ENCODE measurements at regions not wholly inside any gene's neighbourhood (a gene's known extent, or its start where the extent isn't known, plus 50 kb on each side); places are given as distances from the start of the nearest gene placed in this dataset.
"Not testable (repeated sequence)": the region's sequence is repeated elsewhere in the genome, so short reads cannot be mapped to it uniquely, and the experiment has no call there.

- DNase-seq = no peak
Measured at GRCh38 chr4:141463678-141464077, 172.7 kb upstream of the IL15 start.

- DNase-seq = no peak
Measured at GRCh38 chr4:141464366-141464765, 172.0 kb upstream of the IL15 start.

- DNase-seq = no peak
Measured at GRCh38 chr4:141465171-141465570, 171.2 kb upstream of the IL15 start.

- DNase-seq = no peak
Measured at GRCh38 chr4:141467225-141467624, 169.2 kb upstream of the IL15 start.

- DNase-seq = no peak
Measured at GRCh38 chr4:141469392-141469791, 167.0 kb upstream of the IL15 start.

GRCh38 chr4:141473026-141473540 lies 163.3 kb upstream of the IL15 start:
- no peak for DNase-seq

GRCh38 chr4:141473952-141474351 lies 162.4 kb upstream of the IL15 start:
- no peak for DNase-seq

GRCh38 chr4:141480950-141481349 lies 155.4 kb upstream of the IL15 start:
- DNase-seq = no peak

- not testable (repeated sequence) for DNase-seq
Measured at GRCh38 chr4:141484298-141484697, 152.1 kb upstream of the IL15 start.

- DNase-seq = no peak
Measured at GRCh38 chr4:141486375-141486997, 149.9 kb upstream of the IL15 start.

- DNase-seq = no peak
Measured at GRCh38 chr4:141497627-141498026, 138.8 kb upstream of the IL15 start.

GRCh38 chr4:141499261-141499853 lies 137.0 kb upstream of the IL15 start:
- DNase-seq = no peak

GRCh38 chr4:141501395-141501794 lies 135.0 kb upstream of the IL15 start:
- DNase-seq = no peak

- DNase-seq = no peak
Measured at GRCh38 chr4:141501931-141502330, 134.5 kb upstream of the IL15 start.

- DNase-seq = no peak
Measured at GRCh38 chr4:141502755-141503154, 133.6 kb upstream of the IL15 start.

- no peak for DNase-seq
Measured at GRCh38 chr4:141503260-141503659, 133.1 kb upstream of the IL15 start.

GRCh38 chr4:141511055-141511454 lies 125.3 kb upstream of the IL15 start:
- DNase-seq = no peak

GRCh38 chr4:141513866-141514265 lies 122.5 kb upstream of the IL15 start:
- DNase-seq = no peak

GRCh38 chr4:141518222-141518621 lies 118.2 kb upstream of the IL15 start:
- DNase-seq = no peak

- DNase-seq = no peak
Measured at GRCh38 chr4:141524116-141524515, 112.3 kb upstream of the IL15 start.

- no peak for DNase-seq
Measured at GRCh38 chr4:141524841-141525240, 111.5 kb upstream of the IL15 start.

GRCh38 chr4:141530627-141531026 lies 105.8 kb upstream of the IL15 start:
- no peak for DNase-seq

GRCh38 chr4:141534985-141535384 lies 101.4 kb upstream of the IL15 start:
- DNase-seq = no peak

GRCh38 chr4:141538001-141538400 lies 98.4 kb upstream of the IL15 start:
- DNase-seq = no peak

GRCh38 chr4:141540643-141541042 lies 95.7 kb upstream of the IL15 start:
- no peak for DNase-seq
